Neural progenitor cell (in vitro differentiated cells): ENCODE measurements at regions not wholly inside any gene's neighbourhood (a gene's known extent, or its start where the extent isn't known, plus 50 kb on each side); places are given as distances from the start of the nearest gene placed in this dataset.

Source experiments
- DNase-seq: peaks from one replicate; pipeline ENCODE4 v3.0.0-alpha.2; 2016; ENCODE audit warnings: low spot score
- H2AFZ ChIP-seq: fragments of 200-600 bp; sonication (generic); replicated peaks from 2 replicates; pipeline ENCODE4 v1.6.1; 2016; ENCODE audit warnings: antibody characterized with exemption
- H3F3A ChIP-seq: fragments of 200-600 bp; sonication (generic); 2 replicates; pipeline ENCODE4 v1.6.1; 2016; ENCODE audit warnings: antibody characterized with exemption, low read depth
- H3K27ac ChIP-seq: fragments of 200-600 bp; sonication (generic); 2 replicates; pipeline ENCODE4 v1.5.1; 2016; ENCODE audit warnings: mild to moderate bottlenecking
- H3K27me3 ChIP-seq: fragments of 200-600 bp; sonication (generic); 2 replicates; pipeline ENCODE4 v1.6.1; 2016; ENCODE audit warnings: mild to moderate bottlenecking, moderate library complexity
- H3K36me3 ChIP-seq: fragments of 200-600 bp; sonication (generic); 2 replicates; pipeline ENCODE4 v1.5.1; 2016
- H3K4me1 ChIP-seq: fragments of 200-600 bp; sonication (generic); 2 replicates; pipeline ENCODE4 v1.6.1; 2016; ENCODE audit warnings: mixed run types
- H3K4me2 ChIP-seq: fragments of 200-600 bp; sonication (generic); 2 replicates; pipeline ENCODE4 v1.6.1; 2016
- H3K4me3 ChIP-seq: fragments of 200-600 bp; sonication (generic); 2 replicates; pipeline ENCODE4 v1.5.1; 2016
- H3K79me2 ChIP-seq: fragments of 200-600 bp; sonication (generic); 2 replicates; pipeline ENCODE4 v1.6.1; 2016; ENCODE audit warnings: low read depth
- H3K9ac ChIP-seq: fragments of 200-600 bp; sonication (generic); 2 replicates; pipeline ENCODE4 v1.6.1; 2016
- H3K9me3 ChIP-seq: fragments of 200-600 bp; sonication (generic); 2 replicates; pipeline ENCODE4 v1.5.1; 2016; ENCODE audit warnings: low read depth
- H4K20me1 ChIP-seq: fragments of 200-600 bp; sonication (generic); 2 replicates; pipeline ENCODE4 v1.6.1; 2016; ENCODE audit warnings: low read depth
- H3K27ac Mint-ChIP-seq: 3 replicates; pipeline ENCODE4 v1.8.0; 2021; ENCODE audit warnings: mixed read lengths
- H3K27me3 Mint-ChIP-seq: 2 replicates; pipeline ENCODE4 v1.8.0; 2022; ENCODE audit warnings: low read depth, mild to moderate bottlenecking, inconsistent platforms, moderate library complexity, mixed read lengths; ENCODE audit not compliant: insufficient read depth
- H3K36me3 Mint-ChIP-seq: 3 replicates; pipeline ENCODE4 v1.8.0; 2021; ENCODE audit warnings: mixed read lengths
- H3K4me1 Mint-ChIP-seq: 3 replicates; pipeline ENCODE4 v1.8.0; 2021; ENCODE audit warnings: mixed read lengths
- H3K4me3 Mint-ChIP-seq: 3 replicates; pipeline ENCODE4 v1.8.0; 2021; ENCODE audit warnings: mild to moderate bottlenecking, moderate library complexity, mixed read lengths
- H3K9me3 Mint-ChIP-seq: 3 replicates; pipeline ENCODE4 v1.8.0; 2020; ENCODE audit warnings: mixed read lengths
- CTCF ChIP-seq: fragments of 200-600 bp; sonication (generic); IDR thresholded peaks from 2 replicates; pipeline ENCODE4 v1.5.1; 2017; ENCODE audit warnings: antibody characterized with exemption, mild to moderate bottlenecking
- EZH2 ChIP-seq: fragments of 200-600 bp; sonication (generic); IDR thresholded peaks from 2 replicates; pipeline ENCODE4 v1.6.1; 2017; ENCODE audit warnings: antibody characterized with exemption, mild to moderate bottlenecking, moderate library complexity
- EZH2phosphoT487 ChIP-seq: fragments of 200-600 bp; sonication (generic); IDR thresholded peaks from 2 replicates; pipeline ENCODE4 v1.6.1; 2017; ENCODE audit warnings: antibody characterized with exemption

- no peak overlapping the region for H3K4me2 ChIP-seq
- no peaks in the 10 kb centered on the region for H3K27me3 Mint-ChIP-seq
- H3K79me2 ChIP-seq: no peaks in the 10 kb centered on the region
- H2AFZ ChIP-seq: no peak overlapping the region
- DNase-seq: no peak
- no peak overlapping the region for H3K27ac Mint-ChIP-seq
- H3K9me3 ChIP-seq: no peaks in the 10 kb centered on the region
- H3K36me3 ChIP-seq: no peaks in the 10 kb centered on the region
- H3F3A ChIP-seq: no peaks in the 10 kb centered on the region
- no peaks in the 10 kb centered on the region for H3K4me1 Mint-ChIP-seq
- no peaks in the 10 kb centered on the region for H4K20me1 ChIP-seq
- no peak overlapping the region for H3K27ac ChIP-seq
- no peaks in the 10 kb centered on the region for H3K36me3 Mint-ChIP-seq
- no peaks in the 10 kb centered on the region for H3K9me3 Mint-ChIP-seq
- H3K4me3 ChIP-seq: no peak overlapping the region
- TF ChIP-seq EZH2phosphoT487 (no peak), CTCF (no peak), EZH2 (no peak)
- H3K27me3 ChIP-seq: no peaks in the 10 kb centered on the region
- H3K4me1 ChIP-seq: no peaks in the 10 kb centered on the region
- H3K4me3 Mint-ChIP-seq: no peak overlapping the region
- no peak overlapping the region for H3K9ac ChIP-seq
Observed at GRCh38 chrX:25076941-25077500, 61.3 kb upstream of the ARX start.

- no peaks in the 10 kb centered on the region for H3K4me1 Mint-ChIP-seq
- no peak overlapping the region for H3K27ac Mint-ChIP-seq
- DNase-seq: no peak
- H3K4me3 Mint-ChIP-seq: no peak overlapping the region
- Histone ChIP-seq H3K9ac (no peak overlapping the region), H3K4me1 (no peaks in the 10 kb centered on the region), H3K4me3 (no peak overlapping the region), H3K27ac (no peak overlapping the region), H3K79me2 (no peaks in the 10 kb centered on the region), H3K4me2 (no peak overlapping the region), H4K20me1 (no peaks in the 10 kb centered on the region), H3F3A (no peaks in the 10 kb centered on the region), H3K9me3 (no peaks in the 10 kb centered on the region), H3K27me3 (no peaks in the 10 kb centered on the region), H2AFZ (no peak overlapping the region), H3K36me3 (no peaks in the 10 kb centered on the region)
- H3K36me3 Mint-ChIP-seq: no peaks in the 10 kb centered on the region
- TF ChIP-seq CTCF (no peak), EZH2phosphoT487 (no peak), EZH2 (no peak)
- peaks cover 2% of the 10 kb centered on the region for H3K9me3 Mint-ChIP-seq
- H3K27me3 Mint-ChIP-seq: no peaks in the 10 kb centered on the region
Observed at GRCh38 chrX:25072247-25072646, 56.5 kb upstream of the ARX start.

- Histone ChIP-seq H3K4me2 (no peak overlapping the region), H3K4me1 (no peaks in the 10 kb centered on the region), H2AFZ (no peak overlapping the region), H4K20me1 (no peaks in the 10 kb centered on the region), H3K27me3 (no peaks in the 10 kb centered on the region), H3K79me2 (no peaks in the 10 kb centered on the region), H3K9ac (no peak overlapping the region), H3K9me3 (no peaks in the 10 kb centered on the region), H3F3A (no peaks in the 10 kb centered on the region), H3K27ac (no peak overlapping the region), H3K36me3 (no peaks in the 10 kb centered on the region), H3K4me3 (no peak overlapping the region)
- Mint-ChIP-seq H3K9me3 (peaks cover 2% of the 10 kb centered on the region), H3K36me3 (no peaks in the 10 kb centered on the region), H3K4me1 (no peaks in the 10 kb centered on the region), H3K27ac (no peak overlapping the region), H3K27me3 (no peaks in the 10 kb centered on the region), H3K4me3 (no peak overlapping the region)
- TF ChIP-seq CTCF (no peak), EZH2 (no peak), EZH2phosphoT487 (no peak)
- DNase-seq: no peak
Observed at GRCh38 chrX:25070038-25070437, 54.3 kb upstream of the ARX start.
